Small intestine (tissue), 7 donors: ENCODE measurements at regions not wholly inside any gene's neighbourhood (a gene's known extent, or its start where the extent isn't known, plus 50 kb on each side); places are given as distances from the start of the nearest gene placed in this dataset.

Experiments
- DNase-seq, 2 donors: peaks; one replicate each; pipeline versions ENCODE4 v3.0.0 to v3.0.0-alpha.2; 2013
- FAIRE-seq: peaks from 2 replicates; lab custom pipeline; 2012; peaks lifted over from hg19 to GRCh38; lab: Jason Lieb, UNC
- H3K27ac ChIP-seq, 3 donors: one replicate each; pipeline ENCODE4 v1.5.1; 2013; ENCODE audit warnings: low read length in 2 of 3, mild to moderate bottlenecking in 2 of 3, control low read depth in 1 of 3, inconsistent platforms in 1 of 3, low read depth in 1 of 3, moderate library complexity in 1 of 3
- H3K27me3 ChIP-seq, 3 donors: one replicate each; pipeline ENCODE4 v1.6.1; 2013; ENCODE audit warnings: low read length in 3 of 3, inconsistent platforms in 1 of 3; ENCODE audit not compliant: control insufficient read depth in 3 of 3, insufficient read depth in 3 of 3
- H3K36me3 ChIP-seq, 3 donors: one replicate each; pipeline ENCODE4 v1.6.1; 2013; ENCODE audit warnings: low read length in 3 of 3, inconsistent platforms in 1 of 3, low read depth in 1 of 3, mild to moderate bottlenecking in 1 of 3, moderate library complexity in 1 of 3; ENCODE audit not compliant: control insufficient read depth in 3 of 3, insufficient read depth in 2 of 3
- H3K4me1 ChIP-seq, 3 donors: one replicate each; pipeline ENCODE4 v1.6.1; 2013; ENCODE audit warnings: low read length in 2 of 3, inconsistent platforms in 1 of 3, low read depth in 1 of 3, mild to moderate bottlenecking in 1 of 3, moderate library complexity in 1 of 3; ENCODE audit not compliant: control insufficient read depth in 3 of 3, insufficient read depth in 2 of 3
- H3K4me3 ChIP-seq, 3 donors: one replicate each; pipeline ENCODE4 v1.5.1; 2013; ENCODE audit warnings: low read length in 3 of 3, control low read depth in 1 of 3, inconsistent platforms in 1 of 3, low read depth in 1 of 3, mild to moderate bottlenecking in 1 of 3, moderate library complexity in 1 of 3
- H3K9me3 ChIP-seq, 2 donors: one replicate each; pipeline ENCODE4 v1.6.1; 2013; ENCODE audit warnings: low read depth in 1 of 2, low read length in 1 of 2; ENCODE audit not compliant: control insufficient read depth in 2 of 2, insufficient read depth in 1 of 2
- WGBS, 3 donors: extraction: QIAGEN DNeasy Blood & Tissue Kit; methylation state at CpG; one replicate each; pipeline ENCODE4 v1.1.7; 2013; 5-methylcytosine and 5-hydroxymethylcytosine counted together
- donor health status: healthy with polysubstance abuse.
- donor health status: control.
- donor health status: control.
- donor health status: Bipolar disorder and iron deficiency.
- donor health status: healthy.

- H3K9me3 ChIP-seq = peaks cover 0 to 5% of the 10 kb centered on the region in 2 donors
- H3K4me1 ChIP-seq = peaks cover 0 to 3% (median 0%) of the 10 kb centered on the region in 3 donors
- no peaks in the 10 kb centered on the region for H3K36me3 ChIP-seq
- DNase-seq (no peak), FAIRE-seq (no peak)
- no peak overlapping the region for H3K27ac ChIP-seq
- H3K27me3 ChIP-seq = no peaks in the 10 kb centered on the region
- WGBS, 3 donors = 95 to 99% (median 98%) methylated on average over 4 of the region's 4 CpGs
- H3K4me3 ChIP-seq = no peak overlapping the region
These were observed 263.2 kb upstream of the SESN3 start for GRCh38 chr11:95494167-95494566.

GRCh38 chr11:95490625-95491024, 259.6 kb upstream of the SESN3 start:
- Histone ChIP-seq H3K27ac (no peak overlapping the region), H3K9me3 (peaks cover 0 to 5% of the 10 kb centered on the region in 2 donors), H3K4me1 (peaks cover 0 to 14% (median 0%) of the 10 kb centered on the region in 3 donors), H3K4me3 (no peak overlapping the region), H3K36me3 (no peaks in the 10 kb centered on the region), H3K27me3 (no peaks in the 10 kb centered on the region)
- FAIRE-seq (no peak), DNase-seq (no peak)
- 22 to 67% (median 25%) methylated on average over 1 of the region's 1 CpG for WGBS, 3 donors

- peaks cover 0 to 5% of the 10 kb centered on the region in 2 donors for H3K9me3 ChIP-seq
- peaks cover 0 to 12% (median 0%) of the 10 kb centered on the region in 3 donors for H3K4me1 ChIP-seq
- no peaks in the 10 kb centered on the region for H3K36me3 ChIP-seq
- no peaks in the 10 kb centered on the region for H3K27me3 ChIP-seq
- FAIRE-seq (no peak), DNase-seq (peak in 1 of 2 donors; percentile 44)
- WGBS, 3 donors = 5 to 42% (median 35%) methylated on average over 5 of the region's 5 CpGs
- no peak overlapping the region for H3K4me3 ChIP-seq
- no peak overlapping the region for H3K27ac ChIP-seq
These were observed 256.9 kb upstream of the SESN3 start for GRCh38 chr11:95487938-95488337.

GRCh38 chr11:95487391-95487790, 256.4 kb upstream of the SESN3 start:
- Histone ChIP-seq H3K27ac (no peak overlapping the region), H3K27me3 (no peaks in the 10 kb centered on the region), H3K36me3 (no peaks in the 10 kb centered on the region), H3K4me3 (no peak overlapping the region), H3K4me1 (peaks cover 0 to 12% (median 0%) of the 10 kb centered on the region in 3 donors), H3K9me3 (peaks cover 0 to 5% of the 10 kb centered on the region in 2 donors)
- FAIRE-seq (no peak), DNase-seq (peak in 1 of 2 donors; percentile 42)
- WGBS, 3 donors = 8 to 45% (median 16%) methylated on average over 2 of the region's 2 CpGs

GRCh38 chr11:95486979-95487378, 256.0 kb upstream of the SESN3 start:
- WGBS, 3 donors = 84 to 90% (median 84%) methylated on average over 9 of the region's 9 CpGs
- Histone ChIP-seq H3K9me3 (peaks cover 0 to 5% of the 10 kb centered on the region in 2 donors), H3K27ac (no peak overlapping the region), H3K27me3 (no peaks in the 10 kb centered on the region), H3K4me3 (no peak overlapping the region), H3K4me1 (peaks cover 0 to 12% (median 0%) of the 10 kb centered on the region in 3 donors), H3K36me3 (no peaks in the 10 kb centered on the region)
- FAIRE-seq (no peak), DNase-seq (no peak)

GRCh38 chr11:95486466-95486865, 255.5 kb upstream of the SESN3 start:
- WGBS, 3 donors = 81 to 91% (median 84%) methylated on average over 2 of the region's 2 CpGs
- Histone ChIP-seq H3K4me3 (no peak overlapping the region), H3K27me3 (no peaks in the 10 kb centered on the region), H3K27ac (no peak overlapping the region), H3K9me3 (peaks cover 0 to 8% of the 10 kb centered on the region in 2 donors), H3K4me1 (peaks cover 0 to 12% (median 0%) of the 10 kb centered on the region in 3 donors), H3K36me3 (no peaks in the 10 kb centered on the region)
- no peak for DNase-seq
- no peak for FAIRE-seq

- Histone ChIP-seq H3K36me3 (no peaks in the 10 kb centered on the region), H3K27ac (no peak overlapping the region), H3K4me3 (no peak overlapping the region), H3K4me1 (peaks cover 0 to 12% (median 0%) of the 10 kb centered on the region in 3 donors), H3K9me3 (peaks cover 0 to 8% of the 10 kb centered on the region in 2 donors), H3K27me3 (no peaks in the 10 kb centered on the region)
- 92 to 97% (median 97%) methylated on average over 2 of the region's 2 CpGs for WGBS, 3 donors
- FAIRE-seq (no peak), DNase-seq (no peak)
These were observed 254.3 kb upstream of the SESN3 start for GRCh38 chr11:95485115-95485900.

GRCh38 chr11:95483339-95483738, 252.3 kb upstream of the SESN3 start:
- Histone ChIP-seq H3K36me3 (no peaks in the 10 kb centered on the region), H3K27me3 (no peaks in the 10 kb centered on the region), H3K9me3 (peaks cover 0 to 3% of the 10 kb centered on the region in 2 donors), H3K4me1 (peaks cover 0 to 12% (median 0%) of the 10 kb centered on the region in 3 donors), H3K27ac (no peak overlapping the region), H3K4me3 (no peak overlapping the region)
- 72 to 95% (median 88%) methylated on average over 4 of the region's 4 CpGs for WGBS, 3 donors
- no peak for DNase-seq
- no peak for FAIRE-seq
